Spleen (tissue), 11 donors: ENCODE measurements at regions not wholly inside any gene's neighbourhood (a gene's known extent, or its start where the extent isn't known, plus 50 kb on each side); places are given as distances from the start of the nearest gene placed in this dataset.

ENCODE experiments used
- DNase-seq: peaks from one replicate; pipeline ENCODE4 v3.0.0-alpha.2; 2020
- H3K27ac ChIP-seq, 8 donors: fragments of 200-600 bp; sonication (generic) in 7 of 8; 1 replicate in 4 of 8; 2 replicates in 4 of 8; pipeline versions ENCODE4 v1.5.0 to v1.8.0; 2016 to 2021; ENCODE audit warnings: inconsistent platforms in 4 of 8, mild to moderate bottlenecking in 4 of 8, moderate library complexity in 1 of 8
- H3K27me3 ChIP-seq, 7 donors: fragments of 200-600 bp; sonication (generic) in 6 of 7; replicated peaks in 1 of 7; 1 replicate in 4 of 7; 2 replicates in 3 of 7; pipeline versions ENCODE4 v1.5.0 to v1.8.0; 2016 to 2021; ENCODE audit warnings: inconsistent platforms in 3 of 7, mild to moderate bottlenecking in 1 of 7
- H3K36me3 ChIP-seq, 6 donors: fragments of 200-600 bp; sonication (generic) in 5 of 6; 1 replicate in 4 of 6; 2 replicates in 2 of 6; pipeline versions ENCODE4 v1.5.0 to v1.8.0; 2016 to 2021; ENCODE audit warnings: inconsistent platforms in 2 of 6
- H3K4me1 ChIP-seq, 6 donors: fragments of 200-600 bp; sonication (generic) in 5 of 6; 1 replicate in 3 of 6; 2 replicates in 3 of 6; pipeline versions ENCODE4 v1.5.0 to v1.8.0; 2016 to 2021; ENCODE audit warnings: inconsistent platforms in 3 of 6
- H3K4me3 ChIP-seq, 8 donors: fragments of 200-600 bp; sonication (generic) in 7 of 8; 1 replicate in 4 of 8; 2 replicates in 4 of 8; pipeline versions ENCODE4 v1.5.0 to v1.8.0; 2016 to 2021; ENCODE audit warnings: inconsistent platforms in 4 of 8, mild to moderate bottlenecking in 4 of 8, moderate library complexity in 2 of 8
- H3K9me3 ChIP-seq, 8 donors: fragments of 200-600 bp; sonication (generic) in 7 of 8; 1 replicate in 4 of 8; 2 replicates in 4 of 8; pipeline versions ENCODE4 v1.5.0 to v1.8.0; 2016 to 2021; ENCODE audit warnings: inconsistent platforms in 4 of 8
- CTCF ChIP-seq, 11 experiments: fragments of 200-600 bp in 7 of 11; fragments of 450-650 bp in 4 of 11; sonication (generic) in 4 of 11; IDR thresholded peaks in 8 of 11; conservative IDR thresholded peaks in 3 of 11; 1 replicate in 7 of 11; 2 replicates in 4 of 11; pipeline versions ENCODE4 v1.4.0 to v1.8.0; 2016 to 2021; ENCODE audit warnings: antibody characterized with exemption in 11 of 11, inconsistent platforms in 4 of 11, mild to moderate bottlenecking in 1 of 11
- POLR2A ChIP-seq, 3 donors: fragments of 450-650 bp; IDR thresholded peaks; one replicate each; pipeline ENCODE4 v1.5.1; 2017; ENCODE audit warnings: antibody characterized with exemption in 3 of 3, mild to moderate bottlenecking in 1 of 3
- POLR2AphosphoS5 ChIP-seq, 3 donors: sonication (generic); formaldehyde crosslinking; IDR thresholded peaks; one replicate each; pipeline ENCODE4 v1.5.1; 2017; ENCODE audit warnings: antibody characterized with exemption in 3 of 3
- WGBS, 5 donors: extraction: QIAGEN DNeasy Blood & Tissue Kit in 3 of 5; methylation state at CpG; one replicate each; pipeline versions ENCODE4 v1.1.5 to v1.1.7; 2013 to 2018; 5-methylcytosine and 5-hydroxymethylcytosine counted together
- intact Hi-C: fragments of 100-400 bp; cut with DNase I; formaldehyde crosslinking; loops from one replicate; pipeline ENCODE4 v1.15.0; 2023; ENCODE audit warnings: low total_unique reads
- donor health status: healthy with polysubstance abuse.
- donor health status: DM: no; HTN: no; CAD: no; lungs with moderate emphysema.
- donor health status: DM: no; HTN: no; CAD: no.
- donor health status: Bipolar disorder and iron deficiency.
- donor health status: healthy.
- donor health status: DM: no; HTN: no; CAD: no.
- donor health status: DM: yes; HTN: yes; CAD: no.

GRCh38 chr5:96177303-96177869 lies 215.7 kb upstream of the ELL2 start:
- Histone ChIP-seq H3K36me3 (no peaks in the 10 kb centered on the region), H3K27ac (peak overlapping the region in 2 of 8 donors; percentile 0 to 10), H3K4me3 (no peak overlapping the region), H3K9me3 (no peaks in the 10 kb centered on the region), H3K4me1 (no peaks in the 10 kb centered on the region), H3K27me3 (no peaks in the 10 kb centered on the region)
- no peak for DNase-seq
- intact Hi-C loops = no loop called here
- 58 to 75% (median 67%) methylated on average over 5 of the region's 5 CpGs for WGBS, 5 donors
- TF ChIP-seq CTCF (IDR thresholded peaks at IDR 0.05 in 8 of 11, conservative IDR thresholded peaks at IDR 0.05 in 3 of 11) = no peak
- TF ChIP-seq POLR2A (IDR thresholded peaks at IDR 0.05) = no peak
- no peak for TF ChIP-seq POLR2AphosphoS5 (IDR thresholded peaks at IDR 0.05)

- Histone ChIP-seq H3K27me3 (no peaks in the 10 kb centered on the region), H3K9me3 (no peaks in the 10 kb centered on the region), H3K4me3 (no peak overlapping the region), H3K4me1 (no peaks in the 10 kb centered on the region), H3K27ac (no peak overlapping the region), H3K36me3 (no peaks in the 10 kb centered on the region)
- 55 to 82% (median 61%) methylated on average over 2 of the region's 2 CpGs for WGBS, 5 donors
- DNase-seq = no peak
- TF ChIP-seq POLR2AphosphoS5 (IDR thresholded peaks at IDR 0.05) (no peak), CTCF (IDR thresholded peaks at IDR 0.05 in 8 of 11, conservative IDR thresholded peaks at IDR 0.05 in 3 of 11) (no peak), POLR2A (IDR thresholded peaks at IDR 0.05) (no peak)
- intact Hi-C loops = no loop called here
Measured at GRCh38 chr5:96176022-96176421, 214.4 kb upstream of the ELL2 start.

GRCh38 chr5:96175090-96175489 lies 213.4 kb upstream of the ELL2 start:
- Histone ChIP-seq H3K36me3 (no peaks in the 10 kb centered on the region), H3K27ac (no peak overlapping the region), H3K9me3 (no peaks in the 10 kb centered on the region), H3K4me3 (no peak overlapping the region), H3K27me3 (no peaks in the 10 kb centered on the region), H3K4me1 (no peaks in the 10 kb centered on the region)
- peak in 4 of 11 experiments; percentile 15 to 23 (median 17) for TF ChIP-seq CTCF (IDR thresholded peaks at IDR 0.05 in 8 of 11, conservative IDR thresholded peaks at IDR 0.05 in 3 of 11)
- TF ChIP-seq POLR2AphosphoS5 (IDR thresholded peaks at IDR 0.05) = no peak
- 71 to 87% (median 84%) methylated on average over 2 of the region's 2 CpGs for WGBS, 5 donors
- no peak for DNase-seq
- intact Hi-C loops = no loop called here

GRCh38 chr5:96173366-96173765 lies 211.7 kb upstream of the ELL2 start:
- WGBS, 5 donors = 78 to 90% (median 88%) methylated on average over 1 of the region's 1 CpG
- intact Hi-C loops = no loop called here

More at GRCh38 chr5:96173366-96173765, 211.7 kb upstream of the ELL2 start:
- no peak overlapping the region for H3K27ac ChIP-seq
- no peak for DNase-seq
- no peak for TF ChIP-seq CTCF (IDR thresholded peaks at IDR 0.05 in 8 of 11, conservative IDR thresholded peaks at IDR 0.05 in 3 of 11)
- no peak for TF ChIP-seq POLR2AphosphoS5 (IDR thresholded peaks at IDR 0.05)
- no peak for TF ChIP-seq POLR2A (IDR thresholded peaks at IDR 0.05)
- H3K9me3 ChIP-seq = no peaks in the 10 kb centered on the region
- H3K4me1 ChIP-seq = no peaks in the 10 kb centered on the region
- H3K4me3 ChIP-seq = no peak overlapping the region
- no peaks in the 10 kb centered on the region for H3K36me3 ChIP-seq
- no peaks in the 10 kb centered on the region for H3K27me3 ChIP-seq
